Lower leg skin (tissue), 4 donors: ENCODE measurements at regions not wholly inside any gene's neighbourhood (a gene's known extent, or its start where the extent isn't known, plus 50 kb on each side); places are given as distances from the start of the nearest gene placed in this dataset.

Experiments used
- DNase-seq, 2 donors: peaks; one replicate each; pipeline ENCODE4 v3.0.0-alpha.2; 2019; ENCODE audit warnings: low spot score in 2 of 2
- H3K4me3 ChIP-seq: fragments of 200-600 bp; sonication (generic); 2 replicates; pipeline ENCODE4 v1.5.1; 2017; ENCODE audit warnings: mild to moderate bottlenecking, low read depth; ENCODE audit not compliant: poor library complexity, severe bottlenecking
- CTCF ChIP-seq, 3 donors: fragments of 450-650 bp; IDR thresholded peaks; one replicate each; pipeline ENCODE4 v1.5.1; 2016; ENCODE audit warnings: antibody characterized with exemption in 3 of 3, mild to moderate bottlenecking in 3 of 3, moderate library complexity in 2 of 3
- POLR2A ChIP-seq, 2 donors: fragments of 450-650 bp; IDR thresholded peaks; one replicate each; pipeline ENCODE4 v1.6.1; 2016 to 2017; ENCODE audit warnings: antibody characterized with exemption in 2 of 2, mild to moderate bottlenecking in 1 of 2, moderate library complexity in 1 of 2
- WGBS, 2 donors: methylation state at CpG; one replicate each; pipeline ENCODE4 v1.1.5; 2018; 5-methylcytosine and 5-hydroxymethylcytosine counted together
- intact Hi-C: fragments of 100-400 bp; cut with DNase I; formaldehyde crosslinking; loops from one replicate; pipeline ENCODE4 v1.15.0; 2023; ENCODE audit warnings: low total_unique reads

GRCh38 chr5:71836559-71837112 lies 117.6 kb downstream of the CARTPT start:
- DNase-seq, result no peak
- 84 to 87% methylated on average over 5 of the region's 5 CpGs for WGBS, 2 donors
- H3K4me3 ChIP-seq, result no peak overlapping the region
- intact Hi-C loops, result no loop called here
- TF ChIP-seq POLR2A (IDR thresholded peaks at IDR 0.05) (no peak), CTCF (IDR thresholded peaks at IDR 0.05) (no peak)

DNA sequence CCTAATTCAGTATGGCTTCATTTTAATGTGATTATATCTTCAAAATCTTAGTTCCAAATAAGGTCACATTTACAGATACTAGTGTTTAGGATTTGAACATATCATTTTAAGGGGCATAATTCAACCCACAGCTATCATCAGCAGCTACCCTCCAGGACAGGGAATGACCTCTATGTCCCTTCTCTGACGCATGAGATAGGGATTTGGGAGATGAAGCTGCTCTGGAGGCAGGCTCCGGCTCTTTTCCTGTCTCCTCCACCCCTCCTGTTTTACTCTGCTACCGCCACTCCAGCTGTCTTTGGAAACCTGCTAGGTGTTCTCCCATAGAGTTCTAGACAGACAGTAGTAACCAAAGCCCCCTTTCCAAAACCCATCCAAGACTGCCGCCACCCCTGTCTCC lies 119.2 kb downstream of the CARTPT start:
- no peak for DNase-seq
- H3K4me3 ChIP-seq, result no peak overlapping the region
- 93% methylated on average over 4 of the region's 4 CpGs for WGBS, 2 donors
- intact Hi-C loops, result no loop called here
- TF ChIP-seq POLR2A (IDR thresholded peaks at IDR 0.05), result no peak

DNA sequence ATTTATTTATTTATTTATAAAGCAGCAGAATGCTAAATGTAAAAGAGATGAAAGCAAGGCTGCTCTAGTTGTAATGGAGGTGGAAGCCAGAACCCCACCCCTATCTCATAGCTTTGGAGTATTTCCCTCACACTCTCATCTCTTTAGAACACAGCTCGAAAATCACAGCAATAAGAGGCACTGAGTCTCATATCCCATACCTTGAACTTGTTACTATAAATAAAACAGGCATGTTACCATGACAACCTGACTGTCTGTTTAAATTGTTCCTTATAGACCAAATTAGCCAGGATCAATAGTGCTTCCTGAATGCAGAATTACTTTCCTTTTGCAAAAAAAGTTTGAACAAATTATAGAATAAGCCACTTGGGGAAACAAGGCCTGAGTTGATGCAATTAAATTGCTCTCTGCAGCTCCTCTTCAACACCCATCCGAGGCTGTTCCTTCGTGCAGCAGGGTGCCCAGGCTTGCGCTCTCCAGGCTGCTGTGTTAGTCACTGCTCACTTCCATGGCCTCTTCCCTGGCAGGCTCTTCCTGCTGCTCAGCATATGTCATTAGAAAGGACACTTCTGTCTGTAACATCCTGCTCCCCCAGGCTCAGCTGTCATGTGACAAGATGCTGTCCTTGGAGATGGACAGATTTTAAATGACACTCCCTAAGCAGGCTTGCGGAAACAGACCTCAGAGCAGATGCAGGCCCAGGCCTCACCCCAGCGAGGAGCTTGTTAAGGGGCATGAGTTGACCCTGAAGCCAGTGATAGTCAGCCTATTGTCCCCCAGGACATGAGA lies 120.2 kb downstream of the CARTPT start:
- intact Hi-C loops, result no loop called here
- no peak for DNase-seq
- 71 to 75% methylated on average over 6 of the region's 6 CpGs for WGBS, 2 donors
- no peak overlapping the region for H3K4me3 ChIP-seq
- no peak for TF ChIP-seq CTCF (IDR thresholded peaks at IDR 0.05)
- no peak for TF ChIP-seq POLR2A (IDR thresholded peaks at IDR 0.05)

GRCh38 chr5:71841107-71841506 lies 122.0 kb downstream of the CARTPT start:
- TF ChIP-seq POLR2A (IDR thresholded peaks at IDR 0.05) (no peak), CTCF (IDR thresholded peaks at IDR 0.05) (no peak)
- no peak overlapping the region for H3K4me3 ChIP-seq
- intact Hi-C loops, result no loop called here
- 91 to 93% methylated on average over 1 of the region's 1 CpG for WGBS, 2 donors
- no peak for DNase-seq

GRCh38 chr5:71843111-71843510 lies 124.0 kb downstream of the CARTPT start:
- WGBS, 2 donors, result 85 to 87% methylated on average over 3 of the region's 3 CpGs
- no peak overlapping the region for H3K4me3 ChIP-seq
- TF ChIP-seq CTCF (IDR thresholded peaks at IDR 0.05) (no peak), POLR2A (IDR thresholded peaks at IDR 0.05) (no peak)
- intact Hi-C loops, result no loop called here
- DNase-seq, result no peak

DNA sequence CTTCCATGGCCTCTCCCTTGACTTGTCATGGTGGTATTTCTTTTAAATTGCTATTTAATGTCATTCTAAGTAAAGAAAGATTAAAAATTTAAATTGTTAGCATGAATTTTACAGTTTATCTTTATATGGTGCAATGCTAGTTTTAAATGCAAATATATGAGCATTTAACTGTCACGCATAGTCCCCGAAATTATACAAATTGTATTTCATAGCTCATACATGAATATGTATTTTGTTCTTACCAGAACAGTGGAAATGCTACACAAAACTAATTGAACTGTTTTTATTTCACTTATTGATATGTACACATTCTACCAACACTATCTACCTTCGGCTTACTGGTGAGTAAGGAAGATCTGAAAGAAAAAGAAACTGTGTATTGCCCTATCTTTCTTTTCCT lies 125.8 kb downstream of the CARTPT start:
- DNase-seq, result no peak
- intact Hi-C loops, result no loop called here
- H3K4me3 ChIP-seq, result no peak overlapping the region
- no peak for TF ChIP-seq POLR2A (IDR thresholded peaks at IDR 0.05)
- TF ChIP-seq CTCF (IDR thresholded peaks at IDR 0.05), result no peak
- WGBS, 2 donors, result 78 to 95% methylated on average over 3 of the region's 3 CpGs
